ENCODE measurements at regions not wholly inside any gene's neighbourhood (a gene's known extent, or its start where the extent isn't known, plus 50 kb on each side); places are given as distances from the start of the nearest gene placed in this dataset.

DNA sequence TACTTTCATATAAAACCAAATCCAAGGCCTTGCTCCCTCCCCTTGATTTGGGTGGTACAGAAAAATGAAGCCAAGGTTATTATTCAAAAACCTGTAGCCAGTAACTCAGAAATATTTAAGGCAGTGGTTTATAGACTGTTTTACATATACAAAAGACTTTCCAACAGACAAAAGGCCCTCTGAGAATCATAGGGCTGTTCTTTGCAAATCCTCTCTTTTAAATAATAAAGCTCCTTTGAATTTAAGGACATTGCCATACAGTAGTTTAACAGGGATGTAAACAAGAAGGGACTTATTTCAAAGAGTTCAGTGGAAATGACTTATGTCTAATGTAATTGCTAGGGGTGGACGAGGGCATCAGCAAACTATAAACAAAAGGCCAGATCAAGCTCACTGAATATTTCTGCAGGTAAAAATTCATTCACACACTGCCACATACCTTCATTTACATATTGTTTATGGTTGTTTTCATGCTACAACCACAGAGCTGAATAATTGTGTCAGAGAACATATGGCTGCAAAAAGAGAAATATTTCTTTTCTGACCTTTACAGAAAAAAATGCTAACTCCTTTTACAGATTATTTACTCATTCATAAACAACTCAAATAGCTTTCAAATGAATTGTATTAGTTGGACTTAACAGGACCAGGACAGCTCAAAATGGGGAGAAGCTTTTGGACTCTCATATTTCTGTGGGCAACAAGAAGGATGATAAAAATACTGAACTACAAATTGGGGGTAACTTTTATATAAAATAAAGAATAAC lies 665.6 kb downstream of the SLITRK1 start:
- DNase-seq (no peak), ATAC-seq (no peak), FAIRE-seq (no peak)
- TF ChIP-seq, protein P1, sequence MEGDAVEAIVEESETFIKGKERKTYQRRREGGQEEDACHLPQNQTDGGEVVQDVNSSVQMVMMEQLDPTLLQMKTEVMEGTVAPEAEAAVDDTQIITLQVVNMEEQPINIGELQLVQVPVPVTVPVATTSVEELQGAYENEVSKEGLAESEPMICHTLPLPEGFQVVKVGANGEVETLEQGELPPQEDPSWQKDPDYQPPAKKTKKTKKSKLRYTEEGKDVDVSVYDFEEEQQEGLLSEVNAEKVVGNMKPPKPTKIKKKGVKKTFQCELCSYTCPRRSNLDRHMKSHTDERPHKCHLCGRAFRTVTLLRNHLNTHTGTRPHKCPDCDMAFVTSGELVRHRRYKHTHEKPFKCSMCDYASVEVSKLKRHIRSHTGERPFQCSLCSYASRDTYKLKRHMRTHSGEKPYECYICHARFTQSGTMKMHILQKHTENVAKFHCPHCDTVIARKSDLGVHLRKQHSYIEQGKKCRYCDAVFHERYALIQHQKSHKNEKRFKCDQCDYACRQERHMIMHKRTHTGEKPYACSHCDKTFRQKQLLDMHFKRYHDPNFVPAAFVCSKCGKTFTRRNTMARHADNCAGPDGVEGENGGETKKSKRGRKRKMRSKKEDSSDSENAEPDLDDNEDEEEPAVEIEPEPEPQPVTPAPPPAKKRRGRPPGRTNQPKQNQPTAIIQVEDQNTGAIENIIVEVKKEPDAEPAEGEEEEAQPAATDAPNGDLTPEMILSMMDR (IDR thresholded peaks at IDR 0.05): no peak
- WGBS, 2 donors: 41 to 64% methylated on average over 1 of the region's 1 CpG
- intact Hi-C loops (cut with DNase I): no loop called here
- H3K4me1 ChIP-seq: no peaks in the 10 kb centered on the region
- no peaks in the 10 kb centered on the region for H3K27me3 ChIP-seq
- H3K9me3 ChIP-seq: no peaks in the 10 kb centered on the region
- H3K36me3 ChIP-seq: no peaks in the 10 kb centered on the region
- H3K4me3 ChIP-seq: no peak overlapping the region
- H3K27ac ChIP-seq: no peak overlapping the region

DNA sequence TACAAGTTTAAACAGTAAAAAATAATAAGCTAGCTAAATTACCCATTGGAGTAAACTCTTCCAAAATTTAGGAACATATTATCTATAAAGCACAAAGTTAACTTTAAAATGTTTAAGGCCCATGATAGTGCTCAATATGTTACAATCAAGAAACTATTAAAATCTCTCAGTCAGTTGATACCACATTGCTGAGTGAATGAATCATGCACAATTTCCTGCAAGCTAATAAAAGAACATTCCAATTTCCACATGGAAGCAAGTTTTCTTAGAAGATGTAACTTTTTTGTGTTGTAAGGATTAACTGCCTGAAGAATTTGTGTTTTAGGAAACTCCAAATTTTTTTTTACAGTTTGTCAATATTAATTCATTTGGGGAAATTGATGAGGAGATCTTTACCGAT lies 666.6 kb downstream of the SLITRK1 start:
- DNase-seq (no peak), ATAC-seq (no peak), FAIRE-seq (no peak)
- Histone ChIP-seq H3K36me3 (no peaks in the 10 kb centered on the region), H3K27ac (no peak overlapping the region), H3K4me1 (no peaks in the 10 kb centered on the region), H3K9me3 (no peaks in the 10 kb centered on the region), H3K4me3 (no peak overlapping the region), H3K27me3 (no peaks in the 10 kb centered on the region)
- WGBS, 2 donors: 81 to 94% methylated on average over 1 of the region's 1 CpG
- intact Hi-C loops (cut with DNase I): no loop called here
- TF ChIP-seq, protein P1 (IDR thresholded peaks at IDR 0.05): no peak

DNA sequence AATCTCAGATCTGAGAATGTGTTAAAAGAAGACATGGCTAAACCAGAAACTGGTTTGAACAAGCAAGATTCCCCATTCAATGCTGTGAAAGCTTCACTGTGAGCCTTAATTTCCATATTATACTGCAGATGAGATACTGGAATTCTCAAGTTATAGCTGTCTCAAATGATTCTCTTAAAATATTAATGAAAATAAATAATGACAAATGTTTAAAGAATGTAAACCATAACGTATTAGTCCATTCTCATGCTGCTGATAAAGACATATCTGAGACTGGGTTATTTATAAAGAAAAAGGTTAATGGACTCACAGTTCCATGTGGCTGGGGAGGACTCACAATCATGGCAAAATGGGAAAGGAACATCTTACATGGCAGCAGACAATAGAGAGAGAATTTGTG lies 667.8 kb downstream of the SLITRK1 start:
- intact Hi-C loops (cut with DNase I): no loop called here

DNA sequence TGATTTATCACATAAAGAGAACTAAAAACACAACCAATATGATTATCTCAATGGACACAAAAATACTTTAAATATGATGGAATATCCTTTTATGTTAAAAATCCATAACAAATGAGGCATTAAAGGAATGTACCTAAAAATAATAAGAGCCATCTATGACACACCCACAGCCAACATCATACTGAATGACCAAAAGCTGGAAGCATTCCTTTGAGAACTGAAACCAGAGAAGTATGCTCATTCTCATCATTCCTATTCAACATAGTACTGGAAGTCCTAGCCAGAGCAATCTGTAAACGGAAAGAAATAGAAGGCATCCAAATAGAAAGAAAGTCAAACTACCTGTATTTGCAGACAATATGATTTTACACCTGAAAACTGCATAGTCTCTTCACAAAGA lies 671.0 kb downstream of the SLITRK1 start:
- DNase-seq (no peak), ATAC-seq (no peak), FAIRE-seq (no peak)
- intact Hi-C loops (cut with DNase I): no loop called here
- no peaks in the 10 kb centered on the region for H3K27me3 ChIP-seq
- no peaks in the 10 kb centered on the region for H3K36me3 ChIP-seq
- H3K4me1 ChIP-seq: no peaks in the 10 kb centered on the region
- no peak overlapping the region for H3K27ac ChIP-seq
- 63 to 64% methylated on average over 1 of the region's 1 CpG for WGBS, 2 donors
- TF ChIP-seq, protein P1 (IDR thresholded peaks at IDR 0.05): no peak
- H3K4me3 ChIP-seq: no peak overlapping the region
- H3K9me3 ChIP-seq: no peaks in the 10 kb centered on the region

More for the DNA sequence above, 667.8 kb downstream of the SLITRK1 start:
- TF ChIP-seq, protein P1 (IDR thresholded peaks at IDR 0.05): no peak
- 30% methylated on average over 1 of the region's 1 CpG for WGBS, 2 donors
- Histone ChIP-seq H3K4me3 (no peak overlapping the region), H3K9me3 (no peaks in the 10 kb centered on the region), H3K4me1 (no peaks in the 10 kb centered on the region), H3K36me3 (no peaks in the 10 kb centered on the region), H3K27me3 (no peaks in the 10 kb centered on the region), H3K27ac (no peak overlapping the region)
- ATAC-seq (no peak), FAIRE-seq (no peak), DNase-seq (no peak)

DNA sequence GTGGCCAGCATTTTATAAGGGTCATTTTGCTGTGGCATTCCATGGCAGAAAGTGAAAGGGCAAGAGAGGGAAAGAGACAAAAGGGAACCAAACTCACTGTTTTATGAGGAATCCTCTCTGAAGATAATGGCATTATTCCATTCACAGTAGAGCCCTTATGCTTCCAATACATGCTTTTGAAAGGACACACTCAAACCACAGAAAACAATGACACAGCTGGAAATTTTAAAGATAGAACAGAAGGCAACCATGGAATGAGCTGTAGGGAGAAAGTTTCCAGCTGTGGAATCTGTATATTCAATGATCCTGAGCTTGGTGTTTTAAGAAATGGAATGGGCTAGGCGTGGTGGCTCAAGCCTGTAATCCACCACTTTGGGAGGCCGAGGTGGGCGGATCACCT lies 677.4 kb downstream of the SLITRK1 start:
- intact Hi-C loops (cut with DNase I): no loop called here
- H3K27ac ChIP-seq: no peak overlapping the region
- no peaks in the 10 kb centered on the region for H3K36me3 ChIP-seq
- H3K4me1 ChIP-seq: no peaks in the 10 kb centered on the region
- no peak overlapping the region for H3K4me3 ChIP-seq
- no peak for DNase-seq
- no peaks in the 10 kb centered on the region for H3K27me3 ChIP-seq
- no peak for FAIRE-seq
- 70 to 87% methylated on average over 3 of the region's 3 CpGs for WGBS, 2 donors
- ATAC-seq: no peak
- H3K9me3 ChIP-seq: peaks cover 0 to 4% (median 0%) of the 10 kb centered on the region in 4 donors
- TF ChIP-seq, protein P1 (IDR thresholded peaks at IDR 0.05): no peak

Data from pancreas (tissue), 10 donors.